NCI-H187 (cell line): ENCODE measurements at regions not wholly inside any gene's neighbourhood (a gene's known extent, or its start where the extent isn't known, plus 50 kb on each side); places are given as distances from the start of the nearest gene placed in this dataset.

ENCODE experiments used
- DNase-seq, 2 experiments: peaks; one replicate each; lab custom pipeline; 2025; lab: John Stamatoyannopoulos, UW

GRCh38 chr6:23927935-23928334, 198.1 kb upstream of the NRSN1 start:
- no peak for DNase-seq

GRCh38 chr6:23929201-23929600, 196.8 kb upstream of the NRSN1 start:
- no peak for DNase-seq

GRCh38 chr6:23940466-23940865, 185.5 kb upstream of the NRSN1 start:
- DNase-seq = no peak

GRCh38 chr6:23951691-23952090, 174.3 kb upstream of the NRSN1 start:
- no peak for DNase-seq

- no peak for DNase-seq
These were observed 173.8 kb upstream of the NRSN1 start for GRCh38 chr6:23952245-23952644.

GRCh38 chr6:23953976-23954375, 172.0 kb upstream of the NRSN1 start:
- no peak for DNase-seq

GRCh38 chr6:23957017-23957416, 169.0 kb upstream of the NRSN1 start:
- DNase-seq = no peak

GRCh38 chr6:23964865-23965264, 161.2 kb upstream of the NRSN1 start:
- DNase-seq = no peak

GRCh38 chr6:23969344-23969743, 156.7 kb upstream of the NRSN1 start:
- no peak for DNase-seq

GRCh38 chr6:23977706-23978105, 148.3 kb upstream of the NRSN1 start:
- no peak for DNase-seq

- no peak for DNase-seq
These were observed 145.1 kb upstream of the NRSN1 start for GRCh38 chr6:23980965-23981364.

GRCh38 chr6:23981923-23982322, 144.1 kb upstream of the NRSN1 start:
- no peak for DNase-seq

GRCh38 chr6:23983735-23984134, 142.3 kb upstream of the NRSN1 start:
- no peak for DNase-seq

- DNase-seq = no peak
These were observed 141.0 kb upstream of the NRSN1 start for GRCh38 chr6:23985015-23985414.

- DNase-seq = peak; percentile 36 to 75
These were observed 136.0 kb upstream of the NRSN1 start for GRCh38 chr6:23989885-23990533.

GRCh38 chr6:23994013-23994412, 132.0 kb upstream of the NRSN1 start:
- DNase-seq = no peak

- no peak for DNase-seq
These were observed 122.0 kb upstream of the NRSN1 start for GRCh38 chr6:24004062-24004461.

- no peak for DNase-seq
These were observed 121.4 kb upstream of the NRSN1 start for GRCh38 chr6:24004659-24005058.

GRCh38 chr6:24006254-24006653, 119.8 kb upstream of the NRSN1 start:
- DNase-seq = no peak

- peak; percentile 50 to 61 for DNase-seq
These were observed 116.7 kb upstream of the NRSN1 start for GRCh38 chr6:24009319-24009718.

- no peak for DNase-seq
These were observed 115.9 kb upstream of the NRSN1 start for GRCh38 chr6:24010133-24010532.

- DNase-seq = no peak
These were observed 109.7 kb upstream of the NRSN1 start for GRCh38 chr6:24016286-24016685.

GRCh38 chr6:24016857-24017256, 109.2 kb upstream of the NRSN1 start:
- no peak for DNase-seq

- DNase-seq = no peak
These were observed 106.6 kb upstream of the NRSN1 start for GRCh38 chr6:24019393-24019792.

- DNase-seq = peak; percentile 19 to 38
These were observed 106.2 kb upstream of the NRSN1 start for GRCh38 chr6:24019830-24020229.
